Activated T-cell treated with anti-CD3 and anti-CD28 coated beads, Interleukin-2, amount 50 U/mL, for 24 hours (primary cell): ENCODE measurements at regions not wholly inside any gene's neighbourhood (a gene's known extent, or its start where the extent isn't known, plus 50 kb on each side); places are given as distances from the start of the nearest gene placed in this dataset.
"Not testable (repeated sequence)": the region's sequence is repeated elsewhere in the genome, so short reads cannot be mapped to it uniquely, and the experiment has no call there.

Source experiments
- DNase-seq: peaks from one replicate; pipeline ENCODE4 v3.0.0-alpha.2; 2020
- H3K27ac Mint-ChIP-seq: 2 replicates; pipeline ENCODE4 v1.8.0; 2020; ENCODE audit warnings: mild to moderate bottlenecking, mixed read lengths
- H3K27me3 Mint-ChIP-seq: 2 replicates; pipeline ENCODE4 v1.8.0; 2020; ENCODE audit warnings: mixed read lengths
- H3K36me3 Mint-ChIP-seq: 2 replicates; pipeline ENCODE4 v1.8.0; 2020; ENCODE audit warnings: low read depth, mixed read lengths
- H3K4me1 Mint-ChIP-seq: 2 replicates; pipeline ENCODE4 v1.8.0; 2020; ENCODE audit warnings: low read depth, mixed read lengths
- H3K4me3 Mint-ChIP-seq: 2 replicates; pipeline ENCODE4 v1.8.0; 2020; ENCODE audit warnings: mild to moderate bottlenecking, moderate library complexity, mixed read lengths
- H3K9me3 Mint-ChIP-seq: 2 replicates; pipeline ENCODE4 v1.8.0; 2020; ENCODE audit warnings: mixed read lengths

DNA sequence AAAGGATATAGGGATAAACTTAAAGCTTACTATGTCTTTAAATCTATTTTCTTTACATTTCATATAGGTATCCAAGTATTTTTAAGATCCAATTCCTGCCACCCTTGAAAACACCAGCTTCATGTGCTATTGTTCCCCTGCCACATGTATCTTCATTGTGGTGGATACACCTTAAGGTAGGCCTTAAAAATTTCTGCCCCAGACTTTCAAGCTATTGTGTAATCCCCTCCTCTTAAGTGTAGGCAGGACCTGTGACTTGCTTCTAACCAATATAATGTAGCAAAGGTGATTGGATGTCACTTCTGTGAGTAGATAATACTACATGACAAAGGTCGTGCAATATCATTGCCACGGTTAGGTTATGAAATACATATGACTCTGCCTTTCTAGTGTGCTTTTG lies 119.5 kb downstream of the RAD51AP2 start:
- Mint-ChIP-seq H3K4me1 (no peaks in the 10 kb centered on the region), H3K27me3 (no peaks in the 10 kb centered on the region), H3K4me3 (no peak overlapping the region), H3K27ac (no peak overlapping the region), H3K36me3 (no peaks in the 10 kb centered on the region), H3K9me3 (peaks cover 9% of the 10 kb centered on the region)
- no peak for DNase-seq

DNA sequence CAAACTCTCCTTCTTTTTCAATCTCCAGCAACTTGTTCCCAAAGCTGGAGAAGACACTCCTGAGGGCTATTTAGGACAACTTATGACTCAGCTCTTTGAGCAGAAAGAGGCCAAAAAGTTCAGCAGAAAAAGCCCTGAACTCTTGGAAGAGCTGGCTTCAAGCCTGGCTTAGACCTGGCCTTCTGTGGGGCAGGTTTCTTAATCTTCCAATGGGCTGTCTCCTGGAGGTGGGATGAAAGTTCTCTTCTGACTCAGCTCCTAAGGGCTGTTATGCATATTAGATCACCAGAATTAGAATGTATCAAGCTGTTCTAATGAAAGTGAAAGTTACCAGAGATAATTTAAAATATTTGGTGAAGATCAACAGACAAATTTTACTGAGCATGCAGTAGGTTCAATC lies 129.4 kb downstream of the RAD51AP2 start:
- Mint-ChIP-seq H3K27me3 (no peaks in the 10 kb centered on the region), H3K4me1 (no peaks in the 10 kb centered on the region), H3K9me3 (peaks cover 5% of the 10 kb centered on the region), H3K27ac (no peak overlapping the region), H3K4me3 (no peak overlapping the region), H3K36me3 (no peaks in the 10 kb centered on the region)
- no peak for DNase-seq

DNA sequence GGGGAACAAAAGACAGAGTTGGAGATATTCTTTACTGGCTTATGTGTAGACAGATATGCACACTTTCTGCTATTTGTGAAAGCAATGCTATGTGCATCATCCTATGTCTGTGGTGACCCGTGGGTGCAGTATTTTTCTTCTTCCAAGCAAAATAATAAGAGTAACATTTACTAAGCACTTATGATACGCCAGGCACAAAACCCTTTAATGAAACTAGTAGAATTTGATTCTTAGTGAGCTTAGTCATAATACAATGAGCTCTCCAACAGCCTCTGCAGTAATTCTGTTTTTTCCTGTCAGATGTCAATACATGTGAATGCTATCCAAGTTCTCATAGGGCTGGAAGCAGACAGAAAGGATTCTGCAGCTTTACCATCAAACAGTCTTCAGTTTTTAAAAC lies 130.6 kb downstream of the RAD51AP2 start:
- Mint-ChIP-seq H3K4me3 (no peak overlapping the region), H3K9me3 (peaks cover 5% of the 10 kb centered on the region), H3K27me3 (no peaks in the 10 kb centered on the region), H3K36me3 (no peaks in the 10 kb centered on the region), H3K4me1 (no peaks in the 10 kb centered on the region), H3K27ac (no peak overlapping the region)
- DNase-seq: no peak

DNA sequence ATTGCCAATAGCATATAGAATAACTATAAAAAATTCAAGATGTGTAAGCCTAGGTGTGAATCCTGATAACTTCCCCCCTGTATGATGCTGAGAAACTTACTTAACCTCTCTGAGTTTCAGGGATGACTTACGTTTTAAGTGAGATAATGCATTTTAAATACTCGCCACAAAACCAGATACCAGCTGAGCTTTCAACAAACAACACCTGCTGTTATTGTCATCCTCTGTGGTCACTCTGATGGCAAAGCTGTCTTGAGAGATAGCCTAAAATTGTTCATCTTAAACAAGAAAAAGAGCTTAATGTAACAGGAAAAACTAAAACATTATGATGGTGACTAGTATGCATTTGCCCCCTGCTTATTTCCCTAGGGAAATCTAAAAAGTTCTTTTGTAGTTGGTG lies 131.5 kb downstream of the RAD51AP2 start:
- no peaks in the 10 kb centered on the region for H3K27me3 Mint-ChIP-seq
- no peaks in the 10 kb centered on the region for H3K36me3 Mint-ChIP-seq
- H3K9me3 Mint-ChIP-seq: peaks cover 5% of the 10 kb centered on the region
- H3K4me1 Mint-ChIP-seq: no peaks in the 10 kb centered on the region
- H3K27ac Mint-ChIP-seq: no peak overlapping the region
- no peak overlapping the region for H3K4me3 Mint-ChIP-seq
- no peak for DNase-seq

DNA sequence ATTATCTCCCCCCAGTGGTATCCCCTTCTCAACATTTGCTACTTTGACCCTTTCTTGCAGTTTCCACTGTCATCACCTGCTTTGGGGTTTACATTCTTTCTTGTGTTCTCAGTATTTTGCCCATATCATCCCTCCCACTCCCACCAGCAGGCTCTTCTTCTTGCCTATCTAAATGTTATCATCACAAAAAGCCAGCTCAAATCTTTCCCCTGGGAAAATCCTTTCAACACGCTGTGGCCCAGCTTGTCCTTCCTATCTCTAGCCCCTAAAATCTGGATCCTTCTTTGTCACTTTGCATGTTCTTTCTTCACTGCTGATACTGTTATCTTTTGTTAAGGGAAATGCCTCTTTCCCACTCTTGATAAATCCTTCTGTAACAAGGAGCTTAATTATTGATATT lies 138.2 kb downstream of the RAD51AP2 start:
- H3K27ac Mint-ChIP-seq: no peak overlapping the region
- H3K36me3 Mint-ChIP-seq: no peaks in the 10 kb centered on the region
- H3K9me3 Mint-ChIP-seq: peaks cover 9% of the 10 kb centered on the region
- H3K27me3 Mint-ChIP-seq: no peaks in the 10 kb centered on the region
- H3K4me3 Mint-ChIP-seq: no peak overlapping the region
- no peak for DNase-seq
- no peaks in the 10 kb centered on the region for H3K4me1 Mint-ChIP-seq

DNA sequence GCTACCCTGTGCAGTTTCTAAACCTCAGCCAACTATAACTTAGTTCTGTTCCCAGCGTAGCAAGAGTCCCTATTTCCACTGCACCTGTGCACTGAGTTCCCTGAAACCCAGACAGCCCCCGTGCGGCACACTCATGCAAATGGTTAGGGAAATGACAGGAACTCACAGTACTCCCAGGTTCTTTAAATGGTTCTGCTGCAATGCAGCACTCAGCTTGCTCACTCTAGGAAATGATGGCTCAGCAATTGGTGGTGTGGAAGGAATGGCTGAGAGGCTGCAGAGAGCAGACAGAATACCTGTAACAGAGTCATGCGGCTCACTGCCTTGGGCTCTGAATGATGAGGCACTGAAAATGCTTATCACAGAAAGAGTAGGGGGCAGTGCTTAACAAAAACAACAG lies 143.0 kb downstream of the RAD51AP2 start:
- Mint-ChIP-seq H3K36me3 (no peaks in the 10 kb centered on the region), H3K4me3 (no peak overlapping the region), H3K4me1 (no peaks in the 10 kb centered on the region), H3K9me3 (peaks cover 23% of the 10 kb centered on the region), H3K27ac (no peak overlapping the region), H3K27me3 (no peaks in the 10 kb centered on the region)
- DNase-seq: no peak

DNA sequence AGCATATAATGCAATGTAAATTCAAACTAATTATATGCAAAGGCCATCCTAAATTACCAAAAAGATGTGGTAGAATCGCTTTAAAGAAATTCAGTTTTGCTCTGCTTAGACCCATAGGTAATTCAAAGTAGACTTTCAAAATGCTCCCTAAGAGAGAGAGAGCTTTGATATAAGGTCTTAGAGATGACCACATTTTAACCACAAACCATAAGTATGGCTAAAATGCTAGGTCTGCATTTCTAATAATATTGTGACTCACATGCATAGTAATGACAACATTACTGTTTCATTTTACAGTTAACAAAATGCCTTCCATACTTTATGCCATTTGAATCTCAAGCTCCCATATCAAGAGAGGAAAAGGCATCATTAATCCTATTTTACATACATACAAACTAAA lies 144.5 kb downstream of the RAD51AP2 start:
- no peak overlapping the region for H3K27ac Mint-ChIP-seq
- no peaks in the 10 kb centered on the region for H3K27me3 Mint-ChIP-seq
- H3K4me3 Mint-ChIP-seq: no peak overlapping the region
- no peaks in the 10 kb centered on the region for H3K36me3 Mint-ChIP-seq
- no peak for DNase-seq
- H3K4me1 Mint-ChIP-seq: no peaks in the 10 kb centered on the region
- H3K9me3 Mint-ChIP-seq: peaks cover 23% of the 10 kb centered on the region

DNA sequence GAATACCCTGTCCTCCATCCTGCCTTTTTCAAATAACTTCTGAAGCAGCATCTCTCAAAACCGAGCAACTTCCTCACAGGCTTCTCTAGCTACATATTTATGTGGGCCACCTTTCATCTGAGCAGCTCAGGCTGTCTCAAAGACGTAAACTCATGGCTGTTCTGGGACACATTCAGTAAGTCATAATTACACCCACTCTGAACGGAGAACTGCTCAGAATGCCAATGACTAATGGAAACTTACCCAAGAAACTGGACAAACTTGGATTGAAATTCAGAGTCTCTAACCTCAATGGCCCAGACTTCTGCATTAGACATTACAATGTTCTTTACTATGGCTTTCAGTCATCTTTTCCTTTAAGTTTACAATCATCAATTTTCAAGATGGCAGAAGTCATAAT lies 145.2 kb downstream of the RAD51AP2 start:
- Mint-ChIP-seq H3K27me3 (no peaks in the 10 kb centered on the region), H3K9me3 (peaks cover 23% of the 10 kb centered on the region), H3K27ac (no peak overlapping the region), H3K4me1 (no peaks in the 10 kb centered on the region), H3K4me3 (no peak overlapping the region), H3K36me3 (no peaks in the 10 kb centered on the region)
- no peak for DNase-seq

DNA sequence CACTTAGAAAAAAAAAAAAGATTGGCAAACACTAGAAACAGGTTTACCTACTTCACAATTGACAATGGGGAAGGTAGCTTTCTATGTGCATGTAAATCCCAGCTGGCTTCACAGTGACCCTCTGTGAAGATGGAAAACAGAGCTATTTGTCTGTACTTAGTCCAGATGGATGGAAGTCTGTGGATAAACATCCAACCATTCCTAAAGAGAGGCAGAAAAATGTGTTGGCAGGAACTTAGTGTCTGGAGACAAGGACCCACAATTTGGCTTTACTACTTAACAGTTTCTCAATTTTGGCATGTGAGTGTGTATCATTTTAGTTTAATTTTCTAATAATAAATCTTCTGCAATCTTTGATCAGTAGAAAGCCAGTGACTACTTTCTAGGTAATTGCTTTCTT lies 154.4 kb downstream of the RAD51AP2 start:
- no peaks in the 10 kb centered on the region for H3K4me1 Mint-ChIP-seq
- peaks cover 17% of the 10 kb centered on the region for H3K9me3 Mint-ChIP-seq
- DNase-seq: no peak
- H3K4me3 Mint-ChIP-seq: no peak overlapping the region
- no peak overlapping the region for H3K27ac Mint-ChIP-seq
- H3K36me3 Mint-ChIP-seq: no peaks in the 10 kb centered on the region
- H3K27me3 Mint-ChIP-seq: no peaks in the 10 kb centered on the region

DNA sequence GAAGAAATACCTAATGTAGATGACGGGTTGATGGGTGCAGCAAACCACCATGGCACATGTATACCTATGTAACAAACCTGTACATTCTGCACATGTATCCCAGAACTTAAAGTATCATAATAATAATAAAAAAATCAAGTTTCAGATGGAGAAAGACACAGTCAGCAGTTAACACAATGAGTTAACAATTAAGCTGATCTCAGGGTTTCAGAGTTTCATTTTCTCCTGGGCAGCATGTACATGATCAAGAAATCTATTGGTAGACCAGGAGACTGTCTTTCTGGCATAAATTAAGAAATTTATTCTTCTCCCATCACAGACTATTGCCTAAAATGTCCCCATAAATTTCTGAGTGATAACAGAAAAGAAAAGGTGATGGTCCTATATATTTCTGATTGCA lies 155.3 kb downstream of the RAD51AP2 start:
- DNase-seq: no peak
- Mint-ChIP-seq H3K36me3 (no peaks in the 10 kb centered on the region), H3K27ac (no peak overlapping the region), H3K4me1 (no peaks in the 10 kb centered on the region), H3K9me3 (peaks cover 13% of the 10 kb centered on the region), H3K27me3 (no peaks in the 10 kb centered on the region), H3K4me3 (no peak overlapping the region)

DNA sequence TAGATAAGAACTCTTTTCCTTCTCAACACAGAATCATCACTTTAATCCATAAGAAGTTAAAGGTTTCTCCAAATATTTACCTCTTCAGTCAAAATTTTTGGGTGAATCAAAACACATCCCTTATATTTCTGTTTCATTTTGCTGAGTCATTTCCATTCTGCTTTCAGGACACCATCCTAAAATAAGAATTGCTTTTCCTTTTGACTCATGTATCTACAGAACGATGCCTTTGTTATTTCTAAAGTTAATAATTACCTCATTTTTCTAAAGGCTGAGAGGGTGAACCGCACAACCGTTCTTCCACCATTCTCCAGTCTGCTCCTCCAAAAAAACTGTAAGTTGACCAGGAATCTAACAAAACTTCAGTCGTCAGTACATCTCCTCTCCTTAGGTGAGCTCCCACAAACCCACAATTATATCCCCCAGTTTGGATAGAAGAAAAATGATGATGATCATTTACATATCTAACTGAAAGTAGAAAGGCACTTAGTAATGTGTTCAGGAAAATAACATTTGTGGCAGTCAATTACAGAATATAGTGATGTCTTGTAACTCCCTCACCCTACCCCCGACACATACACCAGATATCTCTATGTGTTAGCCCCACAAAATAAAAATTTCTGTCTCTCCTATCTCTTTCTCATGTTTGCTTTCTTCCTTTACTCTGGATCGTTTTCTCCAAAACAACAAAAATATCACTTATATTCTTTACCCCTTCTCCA lies 162.5 kb downstream of the RAD51AP2 start:
- H3K4me1 Mint-ChIP-seq: no peaks in the 10 kb centered on the region
- peaks cover 2% of the 10 kb centered on the region for H3K9me3 Mint-ChIP-seq
- H3K4me3 Mint-ChIP-seq: no peak overlapping the region
- DNase-seq: no peak
- no peaks in the 10 kb centered on the region for H3K36me3 Mint-ChIP-seq
- no peaks in the 10 kb centered on the region for H3K27me3 Mint-ChIP-seq
- H3K27ac Mint-ChIP-seq: no peak overlapping the region

DNA sequence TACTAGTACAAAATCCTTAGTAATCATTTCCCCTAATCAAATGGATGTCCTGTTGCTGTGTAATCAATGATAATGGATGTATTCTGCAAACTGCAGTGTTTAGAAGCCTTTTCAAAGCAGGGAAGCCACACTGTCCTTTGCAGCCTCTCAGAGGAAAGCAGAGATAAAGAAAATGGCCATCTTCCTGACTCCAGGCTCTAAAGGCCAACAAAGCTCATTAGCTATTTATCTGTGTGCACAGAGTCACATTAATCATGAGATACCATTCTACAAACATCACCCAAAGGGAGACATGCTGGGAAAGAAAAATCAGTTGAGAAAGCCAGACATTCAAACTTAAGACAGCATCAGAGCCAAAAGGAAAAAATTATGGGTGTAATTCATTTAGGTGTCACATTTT lies 165.0 kb downstream of the RAD51AP2 start:
- no peaks in the 10 kb centered on the region for H3K4me1 Mint-ChIP-seq

DNA sequence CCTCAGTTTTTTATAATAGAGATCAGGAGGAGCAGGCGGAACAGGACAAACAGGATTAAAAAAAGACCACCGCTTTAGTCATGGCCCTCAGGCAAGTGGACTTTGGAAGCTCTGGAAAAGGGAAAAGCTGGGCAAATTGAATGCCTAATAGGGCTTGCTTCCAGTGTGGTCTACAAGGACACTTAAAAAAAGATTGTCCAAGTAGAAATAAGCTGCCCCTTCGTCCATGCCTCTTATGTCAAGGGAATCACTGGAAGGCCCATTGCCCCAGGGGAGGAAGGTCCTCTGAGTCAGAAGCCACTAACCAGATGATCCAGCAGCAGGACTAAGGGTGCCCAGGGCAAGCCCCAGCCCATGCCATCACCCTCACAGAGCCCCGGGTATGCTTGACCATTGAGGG lies 175.5 kb downstream of the RAD51AP2 start:
- not testable (repeated sequence) for DNase-seq, H3K27me3 Mint-ChIP-seq, H3K9me3 Mint-ChIP-seq, H3K27ac Mint-ChIP-seq, H3K4me1 Mint-ChIP-seq, H3K4me3 Mint-ChIP-seq, H3K36me3 Mint-ChIP-seq

More for the DNA sequence above, 165.0 kb downstream of the RAD51AP2 start:
- no peak for DNase-seq
- H3K27ac Mint-ChIP-seq: no peak overlapping the region
- H3K36me3 Mint-ChIP-seq: no peaks in the 10 kb centered on the region
- no peaks in the 10 kb centered on the region for H3K27me3 Mint-ChIP-seq
- H3K4me3 Mint-ChIP-seq: no peak overlapping the region
- H3K9me3 Mint-ChIP-seq: peaks cover 4% of the 10 kb centered on the region

DNA sequence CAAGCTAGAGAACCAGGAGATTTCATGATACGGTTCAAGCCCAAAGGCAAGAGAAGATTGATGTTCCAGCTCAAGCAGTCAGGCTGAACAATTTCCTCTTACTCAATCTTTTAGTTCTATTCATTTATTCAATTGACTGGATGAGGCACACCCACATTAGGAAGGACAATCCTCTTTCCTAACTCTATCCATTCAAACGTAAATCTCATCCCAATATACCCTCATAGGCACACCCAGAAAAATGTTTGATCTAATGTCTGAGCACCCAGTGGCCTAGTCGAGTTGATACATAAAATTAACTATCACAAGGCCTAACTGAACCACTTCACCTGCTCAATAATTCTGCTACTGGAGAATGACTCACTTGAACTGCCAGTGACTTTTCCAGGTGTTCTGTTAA lies 180.7 kb downstream of the RAD51AP2 start:
- Mint-ChIP-seq H3K27me3 (no peaks in the 10 kb centered on the region), H3K4me3 (no peak overlapping the region), H3K9me3 (peaks cover 5% of the 10 kb centered on the region), H3K36me3 (no peaks in the 10 kb centered on the region), H3K4me1 (no peaks in the 10 kb centered on the region), H3K27ac (no peak overlapping the region)
- DNase-seq: no peak

DNA sequence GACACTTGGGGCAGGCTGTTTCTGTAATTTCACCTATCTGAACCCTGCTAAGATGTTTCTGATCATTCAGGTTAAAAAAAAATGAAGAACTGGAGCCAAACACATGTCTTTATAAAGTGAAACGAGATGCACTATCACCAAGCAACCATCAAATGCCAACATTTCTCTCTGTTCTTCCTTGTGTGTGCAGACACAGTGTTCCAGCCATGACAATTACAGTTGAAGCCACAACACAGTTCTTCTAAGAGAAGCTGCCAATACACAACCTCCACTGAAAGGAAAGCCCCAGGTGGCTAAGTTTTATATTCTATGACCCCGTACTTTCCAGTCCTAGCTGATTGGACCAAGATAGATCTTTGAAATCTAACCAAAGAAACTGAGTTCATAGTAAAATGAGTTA lies 181.8 kb downstream of the RAD51AP2 start:
- Mint-ChIP-seq H3K4me1 (no peaks in the 10 kb centered on the region), H3K36me3 (no peaks in the 10 kb centered on the region), H3K27me3 (no peaks in the 10 kb centered on the region), H3K27ac (no peak overlapping the region), H3K4me3 (no peak overlapping the region), H3K9me3 (peaks cover 5% of the 10 kb centered on the region)
- DNase-seq: no peak

DNA sequence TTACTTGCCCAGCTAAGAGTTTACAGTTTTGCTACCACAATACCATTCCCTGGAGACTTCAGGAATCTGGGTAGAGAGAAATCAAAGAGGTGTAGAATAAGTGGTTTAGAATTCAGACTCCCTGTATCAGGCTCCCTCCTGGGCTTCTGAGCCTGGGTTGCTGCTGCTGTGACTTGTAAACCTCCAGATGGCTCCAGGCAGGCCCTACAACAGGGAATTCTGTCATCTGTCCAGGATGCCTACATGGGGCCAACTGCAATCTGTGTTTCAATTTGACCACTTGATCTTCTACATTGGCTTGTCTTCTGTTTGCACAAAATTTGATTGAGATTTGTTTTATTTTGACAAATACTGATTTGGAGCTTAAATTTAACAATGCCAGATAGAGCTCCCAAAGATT lies 183.9 kb downstream of the RAD51AP2 start:
- H3K27ac Mint-ChIP-seq: no peak overlapping the region
- DNase-seq: no peak
- H3K9me3 Mint-ChIP-seq: peaks cover 5% of the 10 kb centered on the region
- no peaks in the 10 kb centered on the region for H3K36me3 Mint-ChIP-seq
- H3K4me3 Mint-ChIP-seq: no peak overlapping the region
- no peaks in the 10 kb centered on the region for H3K27me3 Mint-ChIP-seq
- H3K4me1 Mint-ChIP-seq: no peaks in the 10 kb centered on the region
